H9 (cell line): ENCODE measurements at regions not wholly inside any gene's neighbourhood (a gene's known extent, or its start where the extent isn't known, plus 50 kb on each side); places are given as distances from the start of the nearest gene placed in this dataset.

Experiments
- DNase-seq: peaks from one replicate; pipeline ENCODE4 v3.0.0-alpha.2; 2017
- H2AFZ ChIP-seq: one replicate; pipeline ENCODE4 v1.6.1; 2013; ENCODE audit warnings: mild to moderate bottlenecking, low read length, control low read depth, moderate library complexity
- H2AK5ac ChIP-seq: 2 replicates; pipeline ENCODE4 v1.6.1; 2013; ENCODE audit warnings: low read length, control low read depth, mixed read lengths; ENCODE audit not compliant: insufficient read length
- H2BK120ac ChIP-seq: one replicate; pipeline ENCODE4 v1.6.1; 2013; ENCODE audit warnings: low read depth, mild to moderate bottlenecking, low read length, control low read depth, inconsistent platforms; ENCODE audit not compliant: poor library complexity, severe bottlenecking
- H2BK12ac ChIP-seq: 2 replicates; pipeline ENCODE4 v1.6.1; 2013; ENCODE audit warnings: low read length, control low read depth, mixed read lengths, low read depth; ENCODE audit not compliant: insufficient read length
- H2BK15ac ChIP-seq: 2 replicates; pipeline ENCODE4 v1.6.1; 2013; ENCODE audit warnings: low read depth, low read length, control low read depth
- H2BK20ac ChIP-seq: one replicate; pipeline ENCODE4 v1.6.1; 2013; ENCODE audit warnings: low read depth, mild to moderate bottlenecking, low read length, control low read depth, inconsistent platforms; ENCODE audit not compliant: poor library complexity, severe bottlenecking
- H2BK5ac ChIP-seq: 2 replicates; pipeline ENCODE4 v1.6.1; 2013; ENCODE audit warnings: low read length, control low read depth, mixed read lengths; ENCODE audit not compliant: insufficient read length
- H3K14ac ChIP-seq: 2 replicates; pipeline ENCODE4 v1.6.1; 2013; ENCODE audit warnings: low read length, control low read depth; ENCODE audit not compliant: insufficient read depth
- H3K18ac ChIP-seq: 2 replicates; pipeline ENCODE4 v1.6.1; 2013; ENCODE audit warnings: low read depth, mild to moderate bottlenecking, mixed read lengths, low read length, control low read depth; ENCODE audit not compliant: insufficient read length
- H3K23ac ChIP-seq: 2 replicates; pipeline ENCODE4 v1.6.1; 2013; ENCODE audit warnings: low read length, control low read depth, mixed read lengths, low read depth; ENCODE audit not compliant: insufficient read length
- H3K23me2 ChIP-seq: 2 replicates; pipeline ENCODE4 v1.6.1; 2013; ENCODE audit warnings: low read depth, mild to moderate bottlenecking, mixed read lengths, low read length, control low read depth; ENCODE audit not compliant: insufficient read length, poor library complexity, severe bottlenecking
- H3K27ac ChIP-seq: 2 replicates; pipeline ENCODE4 v1.5.1; 2013; ENCODE audit warnings: low read length, control low read depth, mixed read lengths, low read depth; ENCODE audit not compliant: insufficient read length
- H3K27me3 ChIP-seq: 2 replicates; pipeline ENCODE4 v1.6.1; 2013; ENCODE audit warnings: low read length, control low read depth, inconsistent platforms; ENCODE audit not compliant: insufficient read depth
- H3K4ac ChIP-seq: 2 replicates; pipeline ENCODE4 v1.6.1; 2013; ENCODE audit warnings: low read depth, mild to moderate bottlenecking, control low read depth, inconsistent platforms, low read length, moderate library complexity
- H3K4me1 ChIP-seq: 2 replicates; pipeline ENCODE4 v1.6.1; 2013; ENCODE audit warnings: low read length, control low read depth, inconsistent platforms; ENCODE audit not compliant: insufficient read depth
- H3K4me2 ChIP-seq: 2 replicates; pipeline ENCODE4 v1.6.1; 2013; ENCODE audit warnings: low read length, control low read depth, mixed read lengths; ENCODE audit not compliant: insufficient read length, insufficient read depth
- H3K56ac ChIP-seq: 2 replicates; pipeline ENCODE4 v1.6.1; 2013; ENCODE audit warnings: low read depth, mild to moderate bottlenecking, mixed read lengths, low read length, control low read depth; ENCODE audit not compliant: insufficient read length
- H3K79me1 ChIP-seq: 2 replicates; pipeline ENCODE4 v1.6.1; 2013; ENCODE audit warnings: low read depth, mild to moderate bottlenecking, moderate library complexity, low read length, control low read depth, inconsistent platforms; ENCODE audit not compliant: insufficient read depth, poor library complexity, severe bottlenecking
- H3K79me2 ChIP-seq: 2 replicates; pipeline ENCODE4 v1.6.1; 2013; ENCODE audit warnings: low read length, control low read depth, inconsistent platforms; ENCODE audit not compliant: insufficient read depth
- H3K9ac ChIP-seq: 2 replicates; pipeline ENCODE4 v1.6.1; 2013; ENCODE audit warnings: low read length, control low read depth, mixed read lengths; ENCODE audit not compliant: insufficient read length; ENCODE audit errors: extremely low read depth
- H3K9me3 ChIP-seq: one replicate; pipeline ENCODE4 v1.6.1; 2013; ENCODE audit warnings: low read depth, low read length, inconsistent platforms; ENCODE audit not compliant: control insufficient read depth
- H3T11ph ChIP-seq: one replicate; pipeline ENCODE4 v1.6.1; 2013; ENCODE audit warnings: mild to moderate bottlenecking, low read length, control low read depth, inconsistent platforms
- H4K20me1 ChIP-seq: one replicate; pipeline ENCODE4 v1.6.1; 2013; ENCODE audit not compliant: control insufficient read depth, insufficient read length, insufficient read depth
- H4K5ac ChIP-seq: 2 replicates; pipeline ENCODE4 v1.6.1; 2013; ENCODE audit warnings: low read depth, mild to moderate bottlenecking, mixed read lengths, low read length, control low read depth; ENCODE audit not compliant: insufficient read length
- H4K8ac ChIP-seq: replicated peaks from 2 replicates; pipeline ENCODE4 v1.6.1; 2013; ENCODE audit warnings: low read length, control low read depth, mixed read lengths, low read depth; ENCODE audit not compliant: insufficient read length
- H4K91ac ChIP-seq: 2 replicates; pipeline ENCODE4 v1.6.1; 2013; ENCODE audit warnings: low read depth, mild to moderate bottlenecking, moderate library complexity, mixed read lengths, low read length, control low read depth; ENCODE audit not compliant: insufficient read length
- H3K27ac Mint-ChIP-seq, 3 experiments: 2 replicates in 2 of 3; 3 replicates in 1 of 3; pipeline ENCODE4 v1.8.0; 2020 to 2021; ENCODE audit warnings: mixed read lengths in 3 of 3, mild to moderate bottlenecking in 1 of 3, moderate library complexity in 1 of 3
- H3K27me3 Mint-ChIP-seq: 2 replicates; pipeline ENCODE4 v1.8.0; 2021; ENCODE audit warnings: low read depth, mild to moderate bottlenecking, moderate library complexity, mixed read lengths
- H3K36me3 Mint-ChIP-seq, 3 experiments: 2 replicates in 2 of 3; 3 replicates in 1 of 3; pipeline ENCODE4 v1.8.0; 2020 to 2021; ENCODE audit warnings: low read depth in 3 of 3, mixed read lengths in 3 of 3; ENCODE audit not compliant: insufficient read depth in 1 of 3
- H3K4me1 Mint-ChIP-seq, 2 experiments: 2 replicates each; pipeline ENCODE4 v1.8.0; 2020; ENCODE audit warnings: mixed read lengths in 2 of 2
- H3K4me3 Mint-ChIP-seq, 2 experiments: 2 replicates in 1 of 2; 3 replicates in 1 of 2; pipeline ENCODE4 v1.8.0; 2020 to 2021; ENCODE audit warnings: mild to moderate bottlenecking in 2 of 2, mixed read lengths in 2 of 2, moderate library complexity in 1 of 2
- H3K9me3 Mint-ChIP-seq, 2 experiments: 2 replicates in 1 of 2; 3 replicates in 1 of 2; pipeline ENCODE4 v1.8.0; 2020; ENCODE audit warnings: mild to moderate bottlenecking in 2 of 2, mixed read lengths in 2 of 2, moderate library complexity in 1 of 2
- CTCF ChIP-seq: fragments of 200-600 bp; sonication (generic); conservative IDR thresholded peaks from 3 replicates; pipeline ENCODE4 v1.8.0; 2021; ENCODE audit warnings: antibody characterized with exemption, mild to moderate bottlenecking
- WGBS: extraction: QIAGEN DNeasy Blood & Tissue Kit; methylation state at CpG from one replicate; pipeline ENCODE4 v1.1.7; 2013; ENCODE audit warnings: missing lambda C conversion rate, low lambda C conversion rate, mixed read lengths; ENCODE audit not compliant: insufficient read length; ENCODE audit errors: extremely low coverage; 5-methylcytosine and 5-hydroxymethylcytosine counted together

GRCh38 chr1:212214325-212214724 lies 70.9 kb upstream of the PPP2R5A start:
- WGBS, result no CpG with 5 or more reads among the region's 1 CpG
- Mint-ChIP-seq H3K4me3 (no peak overlapping the region), H3K27ac (no peak overlapping the region)

More at GRCh38 chr1:212214325-212214724, 70.9 kb upstream of the PPP2R5A start:
- no peak for TF ChIP-seq CTCF
- Histone ChIP-seq H2BK5ac (no peak overlapping the region), H2BK120ac (no peak overlapping the region), H3K18ac (no peak overlapping the region), H2BK20ac (no peak overlapping the region), H3K79me1 (no peaks in the 10 kb centered on the region), H4K20me1 (no peaks in the 10 kb centered on the region), H4K91ac (no peak overlapping the region), H2BK15ac (no peak overlapping the region), H4K5ac (no peak overlapping the region), H3K9ac (no peak overlapping the region), H3K14ac (no peak overlapping the region), H3K4me2 (no peak overlapping the region), H3K27me3 (no peaks in the 10 kb centered on the region), H3K4me1 (no peaks in the 10 kb centered on the region), H3K23ac (no peak overlapping the region), H4K8ac (no peak overlapping the region), H2AFZ (no peak overlapping the region), H3K79me2 (no peaks in the 10 kb centered on the region), H3T11ph (no peak overlapping the region), H3K56ac (no peak overlapping the region), H2BK12ac (no peak overlapping the region), H2AK5ac (no peak overlapping the region), H3K9me3 (no peaks in the 10 kb centered on the region), H3K23me2 (no peaks in the 10 kb centered on the region), H3K27ac (no peak overlapping the region), H3K4ac (no peak overlapping the region)
- Mint-ChIP-seq H3K4me1 (peaks cover 13 to 22% of the 10 kb centered on the region in 2 experiments), H3K9me3 (no peaks in the 10 kb centered on the region), H3K36me3 (no peaks in the 10 kb centered on the region; a peak in 1 of 7 replicates), H3K27me3 (no peaks in the 10 kb centered on the region)
- no peak for DNase-seq
